ENCODE measurements at regions not wholly inside any gene's neighbourhood (a gene's known extent, or its start where the extent isn't known, plus 50 kb on each side); places are given as distances from the start of the nearest gene placed in this dataset.

GRCh38 chr5:124398460-124398859 is 348.0 kb downstream of the ZNF608 start:
- TF ChIP-seq, protein P1, sequence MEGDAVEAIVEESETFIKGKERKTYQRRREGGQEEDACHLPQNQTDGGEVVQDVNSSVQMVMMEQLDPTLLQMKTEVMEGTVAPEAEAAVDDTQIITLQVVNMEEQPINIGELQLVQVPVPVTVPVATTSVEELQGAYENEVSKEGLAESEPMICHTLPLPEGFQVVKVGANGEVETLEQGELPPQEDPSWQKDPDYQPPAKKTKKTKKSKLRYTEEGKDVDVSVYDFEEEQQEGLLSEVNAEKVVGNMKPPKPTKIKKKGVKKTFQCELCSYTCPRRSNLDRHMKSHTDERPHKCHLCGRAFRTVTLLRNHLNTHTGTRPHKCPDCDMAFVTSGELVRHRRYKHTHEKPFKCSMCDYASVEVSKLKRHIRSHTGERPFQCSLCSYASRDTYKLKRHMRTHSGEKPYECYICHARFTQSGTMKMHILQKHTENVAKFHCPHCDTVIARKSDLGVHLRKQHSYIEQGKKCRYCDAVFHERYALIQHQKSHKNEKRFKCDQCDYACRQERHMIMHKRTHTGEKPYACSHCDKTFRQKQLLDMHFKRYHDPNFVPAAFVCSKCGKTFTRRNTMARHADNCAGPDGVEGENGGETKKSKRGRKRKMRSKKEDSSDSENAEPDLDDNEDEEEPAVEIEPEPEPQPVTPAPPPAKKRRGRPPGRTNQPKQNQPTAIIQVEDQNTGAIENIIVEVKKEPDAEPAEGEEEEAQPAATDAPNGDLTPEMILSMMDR (IDR thresholded peaks at IDR 0.05): no peak
- TF ChIP-seq POLR2A (IDR thresholded peaks at IDR 0.05) (no peak), POLR2AphosphoS5 (IDR thresholded peaks at IDR 0.05) (no peak)
